Choroid plexus epithelial cell (primary cell): ENCODE measurements at regions not wholly inside any gene's neighbourhood (a gene's known extent, or its start where the extent isn't known, plus 50 kb on each side); places are given as distances from the start of the nearest gene placed in this dataset.
A peak's percentile ranks its signal among the peaks of the same experiment; 100 is the strongest.

Experiments used
- DNase-seq: peaks from one replicate; pipeline ENCODE4 v3.0.0-alpha.2; 2010; ENCODE audit warnings: low read depth
- H3K4me3 ChIP-seq: 2 replicates; pipeline ENCODE4 v1.5.1; 2011; ENCODE audit warnings: low read depth, mild to moderate bottlenecking, control low read depth, low read length, moderate library complexity
- TF ChIP-seq, protein P1 (sequence below): conservative IDR thresholded peaks from 2 replicates; pipeline ENCODE4 v1.5.1; 2011; ENCODE audit warnings: low read depth, mild to moderate bottlenecking, control low read depth, inconsistent platforms, low read length, moderate library complexity

DNA sequence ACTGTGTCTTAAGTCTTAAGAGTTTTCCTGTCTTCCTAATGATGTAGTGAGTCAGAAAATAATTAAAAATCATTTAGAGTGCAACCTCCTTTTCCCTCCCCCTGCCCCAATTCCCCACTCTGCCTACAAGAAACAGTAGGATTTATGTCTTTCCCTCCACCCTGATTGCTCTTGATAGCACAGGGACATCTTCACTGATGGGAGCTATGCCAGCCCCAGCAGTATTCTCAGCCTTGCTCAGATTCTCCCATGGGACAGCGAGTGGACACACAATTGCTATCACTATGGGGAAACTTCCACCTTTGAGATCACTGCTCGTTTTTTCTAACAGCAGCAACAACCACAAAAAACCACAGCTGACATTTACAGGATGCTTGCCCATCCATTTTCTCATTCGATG, 216.6 kb upstream of the PLXNA2 start:
- DNase-seq: no peak
- TF ChIP-seq, protein P1, sequence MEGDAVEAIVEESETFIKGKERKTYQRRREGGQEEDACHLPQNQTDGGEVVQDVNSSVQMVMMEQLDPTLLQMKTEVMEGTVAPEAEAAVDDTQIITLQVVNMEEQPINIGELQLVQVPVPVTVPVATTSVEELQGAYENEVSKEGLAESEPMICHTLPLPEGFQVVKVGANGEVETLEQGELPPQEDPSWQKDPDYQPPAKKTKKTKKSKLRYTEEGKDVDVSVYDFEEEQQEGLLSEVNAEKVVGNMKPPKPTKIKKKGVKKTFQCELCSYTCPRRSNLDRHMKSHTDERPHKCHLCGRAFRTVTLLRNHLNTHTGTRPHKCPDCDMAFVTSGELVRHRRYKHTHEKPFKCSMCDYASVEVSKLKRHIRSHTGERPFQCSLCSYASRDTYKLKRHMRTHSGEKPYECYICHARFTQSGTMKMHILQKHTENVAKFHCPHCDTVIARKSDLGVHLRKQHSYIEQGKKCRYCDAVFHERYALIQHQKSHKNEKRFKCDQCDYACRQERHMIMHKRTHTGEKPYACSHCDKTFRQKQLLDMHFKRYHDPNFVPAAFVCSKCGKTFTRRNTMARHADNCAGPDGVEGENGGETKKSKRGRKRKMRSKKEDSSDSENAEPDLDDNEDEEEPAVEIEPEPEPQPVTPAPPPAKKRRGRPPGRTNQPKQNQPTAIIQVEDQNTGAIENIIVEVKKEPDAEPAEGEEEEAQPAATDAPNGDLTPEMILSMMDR: no peak
- no peak overlapping the region for H3K4me3 ChIP-seq

DNA sequence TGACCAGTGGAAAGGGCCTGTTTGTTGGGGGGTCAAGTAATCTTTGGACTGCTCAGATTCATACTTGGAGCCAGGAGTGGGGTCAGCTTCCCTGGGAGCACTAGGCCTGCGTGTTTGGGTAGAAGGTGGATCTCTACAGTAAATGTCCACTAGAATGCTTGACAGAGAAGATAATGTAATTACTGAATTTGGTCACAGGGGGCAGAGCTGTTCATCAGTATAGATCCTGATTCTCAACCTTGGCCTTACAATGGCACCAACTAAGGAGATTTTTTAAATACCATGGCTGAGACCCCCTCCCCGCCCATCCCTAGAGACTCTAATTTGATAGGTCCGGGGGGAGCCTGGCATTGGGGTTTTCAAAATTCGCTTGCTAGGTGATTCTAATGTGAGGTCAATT, 217.5 kb upstream of the PLXNA2 start:
- TF ChIP-seq, protein P1: peak; percentile 33
- peak; percentile 2 for DNase-seq
- no peak overlapping the region for H3K4me3 ChIP-seq

DNA sequence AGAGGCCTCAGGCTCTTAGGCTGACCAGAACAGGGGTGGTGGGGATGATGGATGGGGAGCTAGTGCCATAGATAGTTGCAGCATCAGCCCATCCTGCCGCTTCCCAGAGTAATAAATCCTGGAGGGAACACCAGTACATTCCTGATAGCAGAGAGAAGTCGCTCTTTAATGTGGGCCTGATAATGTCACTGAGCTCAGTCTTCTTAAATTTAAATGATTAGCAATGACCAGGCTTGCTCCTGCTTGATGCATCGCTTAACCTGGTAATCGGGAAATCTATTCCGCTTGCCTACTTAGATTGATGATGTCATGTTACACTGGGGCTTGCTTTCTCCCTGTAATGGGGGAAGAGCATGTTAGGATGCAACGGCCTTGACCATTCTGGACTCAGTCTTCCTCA, 218.6 kb upstream of the PLXNA2 start:
- TF ChIP-seq, protein P1: no peak
- DNase-seq: no peak
- H3K4me3 ChIP-seq: no peak overlapping the region

DNA sequence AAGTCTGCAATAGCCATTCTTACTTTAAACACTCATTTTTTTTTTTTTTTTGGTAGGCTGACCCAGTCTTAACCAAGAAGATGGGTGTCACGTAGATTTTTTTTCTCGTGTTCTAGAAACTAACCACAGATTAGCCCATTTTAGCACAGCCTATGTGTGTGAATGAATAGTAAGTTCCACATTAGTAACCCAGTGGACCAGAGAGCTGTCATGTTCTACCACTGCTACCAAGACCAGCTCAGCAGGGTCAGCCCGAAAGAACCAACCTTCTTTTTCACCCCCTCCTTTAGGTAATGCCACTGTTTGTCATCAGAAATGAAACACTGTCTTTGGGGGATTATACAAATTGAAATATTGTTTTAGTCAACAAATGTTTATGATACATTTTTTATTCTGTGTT, 221.1 kb upstream of the PLXNA2 start:
- DNase-seq: no peak
- no peak overlapping the region for H3K4me3 ChIP-seq
- TF ChIP-seq, protein P1: no peak

DNA sequence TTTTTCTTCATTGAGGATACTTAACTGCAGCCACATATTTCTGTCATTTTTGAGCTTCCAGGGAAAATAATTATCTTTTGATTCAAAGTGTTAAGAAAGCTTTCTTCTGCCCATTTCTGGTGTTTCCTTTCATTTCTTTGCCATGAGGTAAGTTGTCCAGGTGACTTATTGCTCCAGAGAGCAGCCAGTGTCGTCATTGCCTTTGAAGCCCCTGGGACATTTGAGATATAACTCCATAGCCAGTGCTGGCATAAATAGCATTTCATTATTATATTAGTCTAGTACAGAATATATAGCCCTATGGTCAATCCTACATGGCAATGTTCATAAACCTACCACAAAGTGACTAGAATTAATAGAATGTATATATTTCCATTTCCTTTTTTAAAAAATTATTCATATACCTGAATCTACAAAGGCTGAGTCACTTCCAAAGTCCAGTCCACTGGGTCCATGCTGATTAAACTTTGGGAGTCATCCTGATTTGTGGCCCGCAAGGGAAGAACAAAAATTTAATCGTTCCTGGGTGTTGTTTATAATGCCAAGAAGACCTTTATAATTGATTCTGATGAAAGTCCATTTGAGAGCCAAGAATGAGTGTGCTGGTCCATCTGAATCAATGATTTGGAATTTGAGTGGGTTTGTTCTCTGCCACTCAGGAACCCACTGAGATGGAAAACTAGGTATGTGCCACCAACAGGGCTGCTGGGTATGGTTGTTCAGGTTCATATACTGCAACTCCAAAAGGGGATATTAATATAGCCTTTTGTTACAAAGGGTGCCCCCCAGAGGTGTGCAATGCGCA, 221.8 kb upstream of the PLXNA2 start:
- TF ChIP-seq, protein P1: no peak
- no peak for DNase-seq
- H3K4me3 ChIP-seq: no peak overlapping the region

DNA sequence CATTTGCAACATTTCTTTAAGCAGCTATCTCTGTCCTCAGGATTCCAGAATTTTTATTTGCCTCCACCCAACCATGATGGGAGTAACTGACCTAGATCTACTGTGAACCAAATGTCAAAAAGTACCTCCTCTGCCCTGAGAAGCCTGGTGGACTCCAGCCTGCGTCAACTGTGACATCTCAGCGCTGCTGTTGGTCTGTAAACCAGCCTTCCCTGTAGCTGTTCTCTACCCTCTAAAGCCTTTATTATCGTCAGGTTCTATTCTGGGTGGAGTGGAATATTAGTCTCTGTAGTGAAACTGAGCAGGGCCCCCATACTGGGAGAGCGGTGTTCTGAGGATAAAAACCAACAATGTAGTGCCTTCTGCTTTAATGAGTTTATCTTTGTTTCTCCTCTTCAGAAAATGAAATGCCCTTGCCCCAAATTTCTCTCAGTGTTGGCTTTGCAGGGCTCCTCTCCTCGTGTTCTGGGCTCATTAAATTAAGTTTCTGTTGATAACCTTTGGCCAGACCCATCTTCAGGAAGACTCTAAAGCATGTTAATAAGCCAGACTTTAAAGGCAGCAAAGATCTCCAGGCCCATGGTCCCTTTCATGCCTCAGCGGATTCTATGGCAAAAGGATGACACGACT, 223.1 kb upstream of the PLXNA2 start:
- TF ChIP-seq, protein P1: no peak
- no peak for DNase-seq
- H3K4me3 ChIP-seq: no peak overlapping the region

DNA sequence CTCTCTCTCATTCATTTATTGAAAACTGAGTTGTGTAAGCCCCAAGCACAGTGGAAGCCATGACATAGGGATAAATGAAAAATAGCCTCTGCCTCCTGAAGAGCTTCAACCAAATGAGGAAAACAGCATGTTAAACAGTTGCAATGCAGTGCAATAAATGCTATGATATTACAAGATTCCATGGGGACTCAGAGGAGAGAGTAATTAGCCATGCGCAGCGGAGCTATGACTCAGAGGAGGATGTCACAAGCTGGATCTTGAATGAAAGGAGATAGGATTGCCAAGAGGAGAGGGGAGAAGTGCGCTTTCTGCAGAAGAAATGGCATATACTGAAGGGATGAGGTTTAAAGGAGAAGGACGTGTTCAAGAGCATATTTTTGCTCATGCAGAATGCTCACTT, 231.3 kb upstream of the PLXNA2 start:
- TF ChIP-seq, protein P1: no peak
- DNase-seq: peak; percentile 26
- H3K4me3 ChIP-seq: no peak overlapping the region
